GM18867 (cell line): ENCODE measurements at regions not wholly inside any gene's neighbourhood (a gene's known extent, or its start where the extent isn't known, plus 50 kb on each side); places are given as distances from the start of the nearest gene placed in this dataset.
"Not testable (repeated sequence)": the region's sequence is repeated elsewhere in the genome, so short reads cannot be mapped to it uniquely, and the experiment has no call there.

ENCODE experiments used
- ATAC-seq: cut with Tn5 transposase; IDR thresholded peaks from one replicate; pipeline ENCODE4 v1.9.1; 2021; ENCODE audit warnings: mild to moderate bottlenecking, moderate library complexity; ENCODE audit not compliant: unreplicated experiment

- ATAC-seq, result no peak
Measured at GRCh38 chr6:150456466-150456865, 87.7 kb downstream of the IYD start.

DNA sequence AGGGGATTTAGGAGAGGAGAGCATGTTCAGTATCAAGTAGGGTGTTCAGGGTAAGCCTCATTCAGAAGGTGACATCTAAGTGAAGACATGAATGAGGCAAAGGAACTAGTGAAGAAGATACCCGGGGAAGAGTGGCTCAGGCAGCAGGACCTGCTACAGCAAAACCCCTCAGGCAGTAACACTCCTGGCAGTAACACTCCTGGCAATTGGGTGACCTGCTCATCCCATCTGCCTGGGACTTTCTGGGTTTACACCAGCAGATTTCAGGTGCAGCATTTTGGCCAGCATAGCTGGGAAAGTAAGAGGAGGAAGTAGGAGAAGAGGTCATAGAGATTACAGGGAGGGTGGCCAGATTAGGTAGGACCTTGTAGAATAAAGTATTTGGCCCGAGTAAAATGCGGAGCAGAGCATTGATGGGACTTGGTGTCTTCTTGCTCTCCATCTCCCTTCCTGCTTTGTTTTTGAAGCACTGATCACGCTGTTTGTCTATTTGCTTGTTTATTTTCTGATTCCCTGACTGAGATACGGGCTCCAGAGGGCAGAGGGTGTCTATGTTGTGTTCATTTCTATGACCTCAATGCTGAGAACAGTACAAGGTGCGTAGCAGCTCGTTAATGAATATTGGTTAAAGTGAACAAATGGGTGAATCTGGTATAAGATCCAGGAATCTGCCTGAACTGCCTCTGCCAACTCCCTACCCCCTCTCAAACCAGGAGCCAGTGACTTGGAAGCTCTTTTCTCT lies 88.3 kb downstream of the IYD start:
- no peak for ATAC-seq

DNA sequence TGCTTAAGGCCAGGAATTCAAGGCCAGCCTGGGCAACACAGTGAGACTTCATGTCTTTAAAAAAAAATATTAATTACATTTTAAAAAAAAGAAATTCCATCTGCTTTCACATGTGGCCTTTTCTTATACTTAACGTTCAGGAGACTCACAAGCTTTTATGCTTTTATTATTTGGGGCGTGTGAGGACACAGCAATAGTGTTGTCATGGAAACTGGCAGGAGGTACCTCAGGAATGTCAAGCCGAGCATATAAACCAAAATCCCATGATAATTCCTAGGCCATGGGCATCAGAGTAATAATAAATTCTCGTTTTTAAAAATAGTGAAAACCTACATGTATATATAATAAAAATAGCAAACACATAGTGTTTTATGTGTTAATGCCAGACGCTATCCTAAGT lies 89.8 kb downstream of the IYD start:
- ATAC-seq, result no peak

DNA sequence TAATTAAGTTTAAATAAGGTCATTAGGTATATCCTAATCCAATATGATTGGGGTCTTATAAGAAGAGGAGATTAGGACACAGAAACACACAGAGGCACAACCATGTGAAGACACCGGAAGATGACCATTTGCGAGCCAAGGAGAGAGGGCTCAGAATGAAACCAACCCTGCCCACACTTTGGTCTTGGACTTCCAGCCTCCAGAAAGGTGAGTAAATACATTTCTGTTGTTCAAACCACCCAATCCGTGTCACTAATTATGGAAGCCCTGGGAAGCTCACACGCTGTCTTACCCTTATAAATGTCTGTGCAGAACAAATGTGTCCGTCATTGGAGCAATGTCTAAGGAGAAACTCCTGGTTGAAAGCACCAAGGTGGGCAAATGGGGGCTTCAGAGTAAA lies 95.0 kb downstream of the IYD start:
- ATAC-seq, result no peak

DNA sequence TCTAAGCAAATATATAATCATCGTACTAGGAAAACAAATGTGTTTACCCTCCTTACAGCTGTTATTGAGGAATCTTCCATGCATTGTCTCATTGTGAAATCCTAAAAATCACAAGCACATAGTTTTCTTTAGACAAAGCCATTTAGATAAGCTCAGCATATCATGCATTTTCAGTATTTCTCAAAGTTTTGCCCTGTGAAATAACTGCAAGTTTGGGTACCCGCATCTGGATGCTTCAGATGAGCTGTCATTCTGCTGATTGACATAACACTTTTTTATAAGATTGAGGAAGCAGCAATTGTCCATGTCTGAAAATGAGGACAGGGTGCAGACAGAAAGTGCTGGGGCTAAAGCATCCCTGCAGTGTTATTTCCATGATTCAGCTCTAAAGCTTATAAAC lies 96.2 kb downstream of the IYD start:
- no peak for ATAC-seq

- no peak for ATAC-seq
Measured at GRCh38 chr6:150465610-150466009, 96.8 kb downstream of the IYD start.

DNA sequence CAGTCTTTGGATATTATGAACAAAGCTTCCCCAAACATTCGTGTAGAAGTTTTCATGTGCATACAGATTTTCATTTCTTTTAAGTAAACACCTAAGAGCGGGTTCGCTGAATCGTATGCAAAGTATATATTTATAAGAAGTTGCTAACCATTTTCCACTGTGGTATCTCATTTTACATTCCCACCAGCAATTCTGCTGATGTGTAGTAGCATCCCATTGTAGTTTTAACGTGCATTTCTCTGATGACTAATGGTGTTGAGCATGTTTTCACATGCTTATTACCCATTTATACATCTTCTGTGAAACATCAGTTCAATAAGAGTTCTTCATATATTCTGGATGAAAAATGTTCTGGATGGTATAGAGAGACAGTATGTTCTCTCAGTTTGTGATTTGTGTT lies 97.4 kb downstream of the IYD start:
- no peak for ATAC-seq

GRCh38 chr6:150470131-150470530 lies 101.3 kb downstream of the IYD start:
- no peak for ATAC-seq

GRCh38 chr6:150470960-150471665 lies 102.3 kb downstream of the IYD start:
- ATAC-seq, result no peak

- no peak for ATAC-seq
Measured at GRCh38 chr6:150478656-150479545, 110.1 kb downstream of the IYD start.

DNA sequence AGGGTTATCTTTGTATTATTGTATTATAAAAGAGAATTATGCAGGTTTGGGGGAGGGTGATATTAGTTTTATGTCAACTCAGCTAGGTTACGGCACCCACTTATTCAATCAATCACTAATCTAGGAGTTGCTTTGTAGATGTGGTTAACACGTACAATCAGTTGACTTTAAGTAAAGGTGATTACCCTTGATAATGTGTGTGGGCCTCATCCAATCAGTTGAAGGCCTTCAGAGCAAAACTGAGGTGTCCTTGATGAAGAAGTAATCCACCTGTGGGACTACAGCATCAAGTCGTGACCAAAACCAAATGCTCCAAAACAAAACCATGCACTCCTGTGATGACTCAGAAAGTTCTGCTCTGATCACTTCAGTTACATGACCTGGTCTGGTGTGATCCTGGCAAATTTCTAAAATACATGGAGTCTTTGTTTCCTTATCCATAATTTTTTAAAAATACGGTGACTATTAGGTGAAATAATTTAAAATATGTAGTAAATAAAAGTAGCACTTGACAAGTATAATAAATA lies 114.1 kb downstream of the IYD start:
- ATAC-seq, result no peak

GRCh38 chr6:150485161-150485958 lies 114.3 kb upstream of the PLEKHG1 start:
- ATAC-seq, result no peak

GRCh38 chr6:150486048-150486447 lies 113.6 kb upstream of the PLEKHG1 start:
- no peak for ATAC-seq

DNA sequence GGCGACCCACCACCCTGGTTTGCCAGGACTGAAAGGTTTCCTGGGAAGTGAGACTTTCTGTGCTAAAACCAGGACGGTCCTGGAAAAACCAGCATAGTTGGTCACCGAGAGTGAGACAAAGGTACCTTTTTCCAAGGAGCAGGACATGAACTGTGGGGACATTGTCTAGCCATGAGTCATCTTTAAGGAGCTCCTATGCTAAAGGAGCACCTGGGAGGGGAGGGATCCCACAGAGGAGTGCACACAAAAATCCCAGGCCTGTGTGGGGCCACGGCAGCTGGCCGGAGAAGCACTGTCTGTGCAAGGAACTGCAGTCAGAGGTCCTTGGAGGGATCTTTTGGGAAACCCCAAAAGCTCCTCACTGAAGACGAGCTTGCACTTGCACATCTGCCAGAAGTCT lies 109.1 kb upstream of the PLEKHG1 start:
- no peak for ATAC-seq

GRCh38 chr6:150491131-150491810 lies 108.4 kb upstream of the PLEKHG1 start:
- peak; percentile 86 for ATAC-seq

DNA sequence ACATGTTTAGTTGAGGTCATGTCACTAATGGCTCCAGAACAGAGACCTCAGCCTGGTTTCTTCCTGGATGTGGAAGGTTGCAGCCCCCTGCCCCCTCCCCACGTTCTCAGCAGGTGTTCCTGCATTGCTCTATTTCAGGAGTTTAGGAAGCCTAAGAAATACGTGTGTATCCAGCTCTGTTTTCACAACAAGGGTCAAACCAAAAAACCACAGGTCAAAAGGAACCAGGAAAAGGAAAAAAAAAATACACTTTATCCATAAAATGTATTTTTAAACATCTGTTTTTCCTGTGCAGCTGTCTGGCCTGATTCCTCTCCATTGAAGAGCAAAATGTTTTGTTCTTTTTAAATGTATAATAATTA lies 107.9 kb upstream of the PLEKHG1 start:
- ATAC-seq, result no peak

- ATAC-seq, result no peak
Measured at GRCh38 chr6:150492507-150492906, 107.2 kb upstream of the PLEKHG1 start.

DNA sequence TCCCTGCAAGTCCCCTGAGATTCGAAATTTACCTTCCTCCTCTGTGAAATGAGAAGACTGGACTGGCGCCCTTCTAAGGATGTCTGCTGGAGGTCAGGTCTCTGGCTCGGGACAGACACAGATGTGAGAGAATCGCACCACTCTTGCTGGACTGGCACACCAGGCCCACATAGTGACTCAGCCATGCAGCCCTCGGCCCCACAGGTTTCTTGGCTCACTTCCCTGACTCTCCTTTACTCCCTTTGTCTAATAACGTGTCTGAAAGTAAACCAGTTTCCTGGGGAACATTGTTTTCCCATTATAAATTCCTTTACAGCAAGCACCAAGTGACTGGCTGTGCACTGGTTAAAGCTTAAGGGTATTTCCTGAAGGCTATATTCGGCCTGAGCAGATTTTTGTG lies 106.7 kb upstream of the PLEKHG1 start:
- no peak for ATAC-seq

DNA sequence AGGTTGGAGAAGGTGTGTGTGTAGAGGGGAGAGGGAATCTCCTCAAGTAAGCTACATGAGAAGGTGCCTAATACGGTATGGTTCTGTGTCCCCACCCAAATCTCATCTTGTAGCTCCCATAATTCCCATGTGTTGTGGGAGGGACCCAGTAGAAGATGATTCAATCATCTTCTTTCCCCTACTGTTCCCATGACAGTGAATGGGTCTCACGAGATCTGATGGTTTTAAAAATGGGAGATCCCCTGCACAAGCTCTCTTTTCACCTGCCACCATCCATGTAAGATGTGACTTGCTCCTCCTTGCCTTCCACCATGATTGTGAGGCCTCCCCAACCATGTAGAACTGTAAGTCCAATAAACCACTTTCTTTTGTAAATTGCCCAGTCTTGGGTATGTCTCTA lies 106.1 kb upstream of the PLEKHG1 start:
- ATAC-seq, result not testable (repeated sequence)

DNA sequence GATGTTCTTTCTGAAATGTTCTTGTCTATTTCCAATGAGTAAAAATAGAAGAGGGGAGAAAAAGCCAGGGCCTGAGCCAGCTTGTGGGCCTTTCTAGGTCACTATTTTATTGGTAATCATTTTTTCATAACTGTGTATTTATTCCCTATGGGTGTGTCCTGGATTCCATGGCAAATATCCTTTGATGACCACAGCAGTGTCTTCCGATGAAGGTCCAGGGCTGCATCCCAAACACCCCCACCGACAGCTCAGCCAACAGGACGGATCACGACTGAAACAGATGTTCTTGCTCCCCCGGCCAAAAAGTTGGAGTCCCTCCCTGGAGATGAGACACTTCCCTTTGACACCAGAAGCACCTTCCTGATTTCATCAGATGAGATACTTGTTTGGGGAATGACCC lies 105.4 kb upstream of the PLEKHG1 start:
- no peak for ATAC-seq
